GM12873 (cell line): ENCODE measurements at regions not wholly inside any gene's neighbourhood (a gene's known extent, or its start where the extent isn't known, plus 50 kb on each side); places are given as distances from the start of the nearest gene placed in this dataset.

Experiments
- CTCF ChIP-seq: IDR thresholded peaks from 2 replicates; pipeline ENCODE4 v1.5.1; 2012; ENCODE audit warnings: low read depth, mild to moderate bottlenecking, moderate library complexity, low read length, control low read depth; ENCODE audit not compliant: insufficient read depth; ENCODE audit errors: missing control alignments

DNA sequence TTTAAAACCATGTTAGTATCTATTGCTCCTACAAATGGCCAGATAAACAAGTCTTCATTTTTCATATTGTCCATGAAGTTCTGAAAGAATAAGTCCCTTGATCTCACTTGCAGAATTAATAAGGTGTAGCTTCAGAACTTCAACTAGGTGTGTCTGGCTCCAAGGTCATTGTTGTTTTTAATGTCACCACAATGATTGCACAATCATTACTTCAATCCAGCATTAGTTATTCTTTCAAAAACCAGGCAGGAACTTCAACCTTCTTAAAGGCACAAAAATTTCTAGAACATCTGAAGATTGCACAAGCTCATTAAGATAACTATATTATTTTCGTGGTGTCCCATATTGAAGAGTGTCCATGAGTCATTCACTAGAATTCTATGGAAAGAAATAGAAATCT, 1386.4 kb downstream of the CDH11 start:
- no peak for TF ChIP-seq CTCF

DNA sequence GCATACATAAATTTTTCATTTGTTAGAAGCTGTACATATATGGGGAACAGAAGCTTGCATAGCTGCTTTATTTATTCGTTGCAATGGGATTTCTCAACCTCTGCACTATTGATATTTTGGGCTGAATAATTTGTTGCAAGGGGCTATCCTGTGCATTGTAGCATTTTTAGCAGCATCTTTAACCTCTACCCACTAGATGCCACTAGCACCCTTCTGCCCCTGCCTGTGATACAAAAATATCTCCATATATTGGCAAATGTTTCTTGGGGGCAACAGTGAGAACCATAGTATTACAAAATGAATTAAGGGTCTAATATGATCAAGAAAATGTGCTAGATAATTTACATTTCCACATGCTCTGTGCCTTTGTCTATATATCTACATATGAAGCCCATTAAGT, 1401.0 kb downstream of the CDH11 start:
- TF ChIP-seq CTCF = no peak

- TF ChIP-seq CTCF = no peak
Observed at GRCh38 chr16:63719926-63720325, 1401.9 kb downstream of the CDH11 start.

DNA sequence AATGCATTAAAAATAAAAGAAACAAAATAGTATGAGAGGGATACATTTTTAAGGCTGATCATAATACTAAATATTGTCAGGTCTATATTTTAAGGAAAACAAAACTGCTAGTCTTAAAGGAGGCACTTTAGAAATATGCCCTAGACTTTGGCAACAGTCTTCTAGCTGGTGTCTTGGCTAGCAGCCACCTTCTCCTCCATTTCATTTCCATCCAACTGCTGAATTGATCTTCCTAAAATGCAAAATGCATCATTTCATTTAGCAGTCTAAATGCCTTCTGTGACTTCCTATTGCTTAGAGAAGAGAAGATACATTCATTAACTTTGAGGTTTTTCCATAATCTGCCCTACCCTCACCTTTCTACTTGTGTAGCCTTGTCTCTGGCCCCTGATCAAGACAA, 1404.1 kb downstream of the CDH11 start:
- TF ChIP-seq CTCF = no peak

DNA sequence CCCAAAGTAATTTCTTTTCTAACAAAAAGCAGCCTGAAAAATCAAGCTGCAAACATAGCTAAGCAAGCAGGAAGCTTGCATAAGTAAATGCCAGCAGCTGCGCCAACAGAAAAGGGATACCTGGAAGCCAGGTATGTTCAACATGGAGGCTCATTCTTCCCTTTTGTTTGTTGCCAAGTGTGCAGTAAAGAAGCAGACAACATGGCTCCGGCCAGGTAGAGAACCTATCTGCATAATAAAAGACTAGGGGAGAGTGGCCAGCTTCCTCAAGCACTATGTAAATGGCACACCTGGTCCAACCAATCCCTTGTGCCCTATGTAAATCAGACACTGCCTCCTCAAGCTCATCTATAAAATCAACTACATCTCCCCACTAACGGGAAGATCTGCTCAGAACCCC, 1407.0 kb downstream of the CDH11 start:
- no peak for TF ChIP-seq CTCF

GRCh38 chr16:63712725-63713124, 1409.1 kb downstream of the CDH11 start:
- no peak for TF ChIP-seq CTCF

GRCh38 chr16:63703612-63704011, 1418.3 kb downstream of the CDH11 start:
- no peak for TF ChIP-seq CTCF
